ENCODE measurements at regions not wholly inside any gene's neighbourhood (a gene's known extent, or its start where the extent isn't known, plus 50 kb on each side); places are given as distances from the start of the nearest gene placed in this dataset.
"Not testable (repeated sequence)": the region's sequence is repeated elsewhere in the genome, so short reads cannot be mapped to it uniquely, and the experiment has no call there.

DNA sequence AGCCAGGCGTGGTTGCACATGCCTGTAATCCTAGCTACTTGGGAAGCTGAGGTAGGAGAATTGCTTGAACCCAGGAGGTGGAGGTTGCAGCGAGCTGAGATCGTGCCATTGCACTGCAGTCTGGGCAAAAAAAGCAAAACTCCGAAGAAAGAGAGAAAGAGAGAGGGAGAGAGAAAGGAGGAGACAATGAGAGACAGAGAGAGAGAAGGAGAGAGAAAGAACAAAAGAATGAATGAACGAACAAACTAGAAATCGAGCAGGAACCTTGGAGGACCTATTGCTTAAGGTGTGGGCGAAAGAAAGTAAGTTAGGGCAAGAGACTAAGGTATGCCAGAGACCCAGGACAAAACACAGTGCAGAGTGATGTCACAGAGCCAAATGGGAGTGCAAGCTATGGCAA lies 102.8 kb upstream of the FBXO28 start:
- H3K4me3 ChIP-seq (ENCODE audit: low read depth, low read length, poor library complexity, severe bottlenecking); H3K36me3 ChIP-seq (ENCODE audit: insufficient read depth, low read length, poor library complexity, severe bottlenecking); H3K27me3 ChIP-seq (replicated peaks; ENCODE audit: insufficient read depth, low read depth, low read length, poor library complexity); intact Hi-C loops (cut with micrococcal nuclease; ENCODE audit: unreplicated experiment); BruUV-seq (replicated peaks); POLR2A ChIA-PET (ENCODE audit: low non-redundant PET); CTCF ChIA-PET; H3K27ac ChIP-seq (ENCODE audit: low read depth, low read length, poor library complexity, severe bottlenecking); H3K4me1 ChIP-seq (ENCODE audit: insufficient read depth, low read length, poor library complexity, severe bottlenecking); DNase-seq (ENCODE audit: low spot score): not testable (repeated sequence)
- peaks cover 29% of the 10 kb centered on the region for H3K9me3 ChIP-seq (ENCODE audit: low read depth, low read length, poor library complexity, severe bottlenecking)

DNA sequence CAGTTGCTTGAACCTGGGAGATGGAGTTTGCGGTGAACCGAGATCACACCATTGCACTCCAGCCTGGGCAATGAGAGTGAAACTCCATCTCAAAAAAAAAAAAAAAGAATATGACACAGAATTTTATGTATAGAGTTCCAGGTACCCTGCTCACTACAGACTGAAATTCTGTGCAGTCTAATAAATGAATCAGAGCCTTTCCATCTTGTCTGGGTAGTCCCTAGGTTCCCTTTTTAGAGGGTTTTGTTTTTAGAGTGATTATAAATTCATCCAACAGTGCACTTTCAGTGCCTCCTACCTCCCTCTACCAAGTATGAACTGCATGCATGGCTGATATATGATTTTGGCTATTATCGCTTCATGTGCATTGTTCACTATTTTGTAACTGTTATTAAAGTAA lies 107.9 kb upstream of the FBXO28 start:
- H3K27me3 ChIP-seq (replicated peaks; ENCODE audit: insufficient read depth, low read depth, low read length, poor library complexity); H3K4me3 ChIP-seq (ENCODE audit: low read depth, low read length, poor library complexity, severe bottlenecking); intact Hi-C loops (cut with micrococcal nuclease; ENCODE audit: unreplicated experiment); BruUV-seq (replicated peaks); POLR2A ChIA-PET (ENCODE audit: low non-redundant PET); H3K27ac ChIP-seq (ENCODE audit: low read depth, low read length, poor library complexity, severe bottlenecking); H3K36me3 ChIP-seq (ENCODE audit: insufficient read depth, low read length, poor library complexity, severe bottlenecking); DNase-seq (ENCODE audit: low spot score); CTCF ChIA-PET; H3K4me1 ChIP-seq (ENCODE audit: insufficient read depth, low read length, poor library complexity, severe bottlenecking); H3K9me3 ChIP-seq (ENCODE audit: low read depth, low read length, poor library complexity, severe bottlenecking): not testable (repeated sequence)

DNA sequence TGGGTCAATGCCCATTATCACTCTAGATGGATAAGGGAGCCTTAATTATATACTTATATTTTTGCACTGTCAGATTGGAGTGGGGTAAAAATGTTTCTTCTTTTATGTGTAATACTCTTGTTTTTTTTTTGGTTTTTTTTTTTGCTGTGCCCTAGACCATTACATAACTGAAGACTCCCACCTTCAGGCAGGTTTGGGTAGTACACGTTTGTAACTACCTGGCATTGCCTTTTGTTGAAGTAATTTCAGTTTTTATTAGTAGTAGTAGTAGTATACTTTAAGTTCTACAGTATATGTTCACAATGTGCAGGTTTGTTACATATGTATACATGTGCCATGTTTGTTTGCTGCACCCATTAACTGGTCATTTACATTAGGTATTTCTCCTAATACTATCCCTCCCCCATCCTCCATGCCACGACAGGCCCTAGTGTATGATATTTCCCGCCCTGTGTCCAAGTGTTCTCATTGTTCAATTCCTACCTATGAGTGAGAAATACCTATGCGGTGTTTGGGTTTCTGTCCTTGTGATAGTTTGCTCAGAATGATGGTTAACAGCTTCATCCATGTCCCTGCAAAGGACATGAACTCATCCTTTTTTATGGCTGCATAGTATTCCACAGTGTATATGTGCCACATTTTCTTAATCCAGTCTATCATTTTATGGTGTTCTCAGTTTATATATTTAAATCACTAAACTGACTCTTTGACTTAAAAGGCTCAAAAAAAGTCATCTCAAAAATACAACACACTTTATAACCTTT lies 109.2 kb upstream of the FBXO28 start:
- H3K27ac ChIP-seq (ENCODE audit: low read depth, low read length, poor library complexity, severe bottlenecking); CTCF ChIA-PET; H3K4me3 ChIP-seq (ENCODE audit: low read depth, low read length, poor library complexity, severe bottlenecking); POLR2A ChIA-PET (ENCODE audit: low non-redundant PET); H3K9me3 ChIP-seq (ENCODE audit: low read depth, low read length, poor library complexity, severe bottlenecking); H3K4me1 ChIP-seq (ENCODE audit: insufficient read depth, low read length, poor library complexity, severe bottlenecking); H3K36me3 ChIP-seq (ENCODE audit: insufficient read depth, low read length, poor library complexity, severe bottlenecking); intact Hi-C loops (cut with micrococcal nuclease; ENCODE audit: unreplicated experiment); BruUV-seq (replicated peaks); H3K27me3 ChIP-seq (replicated peaks; ENCODE audit: insufficient read depth, low read depth, low read length, poor library complexity): not testable (repeated sequence)
- TF ChIP-seq, protein P1, sequence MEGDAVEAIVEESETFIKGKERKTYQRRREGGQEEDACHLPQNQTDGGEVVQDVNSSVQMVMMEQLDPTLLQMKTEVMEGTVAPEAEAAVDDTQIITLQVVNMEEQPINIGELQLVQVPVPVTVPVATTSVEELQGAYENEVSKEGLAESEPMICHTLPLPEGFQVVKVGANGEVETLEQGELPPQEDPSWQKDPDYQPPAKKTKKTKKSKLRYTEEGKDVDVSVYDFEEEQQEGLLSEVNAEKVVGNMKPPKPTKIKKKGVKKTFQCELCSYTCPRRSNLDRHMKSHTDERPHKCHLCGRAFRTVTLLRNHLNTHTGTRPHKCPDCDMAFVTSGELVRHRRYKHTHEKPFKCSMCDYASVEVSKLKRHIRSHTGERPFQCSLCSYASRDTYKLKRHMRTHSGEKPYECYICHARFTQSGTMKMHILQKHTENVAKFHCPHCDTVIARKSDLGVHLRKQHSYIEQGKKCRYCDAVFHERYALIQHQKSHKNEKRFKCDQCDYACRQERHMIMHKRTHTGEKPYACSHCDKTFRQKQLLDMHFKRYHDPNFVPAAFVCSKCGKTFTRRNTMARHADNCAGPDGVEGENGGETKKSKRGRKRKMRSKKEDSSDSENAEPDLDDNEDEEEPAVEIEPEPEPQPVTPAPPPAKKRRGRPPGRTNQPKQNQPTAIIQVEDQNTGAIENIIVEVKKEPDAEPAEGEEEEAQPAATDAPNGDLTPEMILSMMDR (conservative IDR thresholded peaks at IDR 0.05; ENCODE audit: low read depth, low read length) = peak; percentile 32; the same call in 1 of the 2 replicates
- peak; percentile 50 for DNase-seq (ENCODE audit: low spot score)

DNA sequence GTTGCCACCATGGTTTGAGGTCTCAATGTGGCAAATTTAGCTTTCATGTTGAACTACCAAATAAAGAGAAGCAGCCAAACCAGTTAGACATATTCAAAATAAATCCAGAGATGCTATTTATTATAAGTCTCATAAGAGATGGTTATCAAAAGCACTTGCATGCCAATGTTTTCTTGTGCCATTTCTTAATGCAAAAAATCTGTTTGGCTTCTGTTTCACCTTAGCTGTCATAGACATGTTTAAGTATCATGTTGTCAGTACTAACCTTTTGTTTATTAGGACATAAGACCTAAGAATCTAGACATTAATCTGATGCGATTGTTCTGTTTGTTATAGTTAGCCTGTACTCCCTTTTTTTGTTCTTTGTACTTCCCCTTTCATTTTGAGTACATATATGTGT lies 110.0 kb upstream of the FBXO28 start:
- H3K27ac ChIP-seq (ENCODE audit: low read depth, low read length, poor library complexity, severe bottlenecking); BruUV-seq (replicated peaks); intact Hi-C loops (cut with micrococcal nuclease; ENCODE audit: unreplicated experiment); CTCF ChIA-PET; H3K4me1 ChIP-seq (ENCODE audit: insufficient read depth, low read length, poor library complexity, severe bottlenecking); POLR2A ChIA-PET (ENCODE audit: low non-redundant PET); H3K36me3 ChIP-seq (ENCODE audit: insufficient read depth, low read length, poor library complexity, severe bottlenecking); H3K27me3 ChIP-seq (replicated peaks; ENCODE audit: insufficient read depth, low read depth, low read length, poor library complexity); DNase-seq (ENCODE audit: low spot score); H3K9me3 ChIP-seq (ENCODE audit: low read depth, low read length, poor library complexity, severe bottlenecking); H3K4me3 ChIP-seq (ENCODE audit: low read depth, low read length, poor library complexity, severe bottlenecking): not testable (repeated sequence)

DNA sequence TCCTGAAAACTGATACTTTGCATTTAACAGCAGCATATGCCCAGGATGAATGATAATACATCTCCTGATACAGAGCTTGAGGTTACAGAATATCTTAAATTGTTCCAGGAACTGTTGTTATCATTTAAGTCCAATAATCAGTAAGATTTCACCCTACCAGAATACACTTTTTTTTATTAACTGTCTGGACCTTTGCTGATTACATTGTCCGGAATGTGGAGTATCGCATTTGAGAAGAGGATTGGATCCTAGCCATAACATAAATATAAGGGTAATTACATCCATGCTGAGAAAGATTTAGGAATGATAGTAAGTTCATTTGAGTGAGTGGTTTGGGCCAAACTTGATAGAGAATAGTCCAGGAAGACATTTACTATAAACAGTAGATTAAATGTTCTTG lies 112.2 kb upstream of the FBXO28 start:
- POLR2A ChIA-PET (ENCODE audit: low non-redundant PET); BruUV-seq (replicated peaks); H3K4me1 ChIP-seq (ENCODE audit: insufficient read depth, low read length, poor library complexity, severe bottlenecking); H3K27ac ChIP-seq (ENCODE audit: low read depth, low read length, poor library complexity, severe bottlenecking); H3K9me3 ChIP-seq (ENCODE audit: low read depth, low read length, poor library complexity, severe bottlenecking); DNase-seq (ENCODE audit: low spot score); H3K27me3 ChIP-seq (replicated peaks; ENCODE audit: insufficient read depth, low read depth, low read length, poor library complexity); H3K36me3 ChIP-seq (ENCODE audit: insufficient read depth, low read length, poor library complexity, severe bottlenecking); intact Hi-C loops (cut with micrococcal nuclease; ENCODE audit: unreplicated experiment); H3K4me3 ChIP-seq (ENCODE audit: low read depth, low read length, poor library complexity, severe bottlenecking); CTCF ChIA-PET: not testable (repeated sequence)

DNA sequence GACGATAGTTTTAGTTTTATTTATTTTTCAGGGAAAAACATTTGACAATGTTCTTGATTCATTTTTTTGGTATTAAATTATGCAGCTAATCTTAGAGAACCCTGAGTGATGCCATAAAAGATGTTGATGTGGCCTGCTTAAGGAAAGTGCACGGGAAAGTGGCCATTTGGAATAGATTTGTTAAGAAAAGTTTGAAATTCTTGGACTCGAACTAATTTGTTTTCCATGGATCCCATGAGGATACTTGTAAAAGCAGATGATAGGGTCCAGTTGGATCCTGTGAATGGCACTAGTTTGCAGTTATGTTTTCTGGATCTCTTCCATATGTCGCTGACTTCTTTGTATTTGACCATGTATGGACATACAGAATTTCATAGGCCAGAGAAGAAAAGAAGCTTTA lies 114.2 kb upstream of the FBXO28 start:
- BruUV-seq (replicated peaks); CTCF ChIA-PET: not testable (repeated sequence)
- intact Hi-C loops (cut with micrococcal nuclease; ENCODE audit: unreplicated experiment) = loop anchor here (10.0 kb wide), 1 partner anchor 105 kb away; no protein-coding TSS in a partner anchor

DNA sequence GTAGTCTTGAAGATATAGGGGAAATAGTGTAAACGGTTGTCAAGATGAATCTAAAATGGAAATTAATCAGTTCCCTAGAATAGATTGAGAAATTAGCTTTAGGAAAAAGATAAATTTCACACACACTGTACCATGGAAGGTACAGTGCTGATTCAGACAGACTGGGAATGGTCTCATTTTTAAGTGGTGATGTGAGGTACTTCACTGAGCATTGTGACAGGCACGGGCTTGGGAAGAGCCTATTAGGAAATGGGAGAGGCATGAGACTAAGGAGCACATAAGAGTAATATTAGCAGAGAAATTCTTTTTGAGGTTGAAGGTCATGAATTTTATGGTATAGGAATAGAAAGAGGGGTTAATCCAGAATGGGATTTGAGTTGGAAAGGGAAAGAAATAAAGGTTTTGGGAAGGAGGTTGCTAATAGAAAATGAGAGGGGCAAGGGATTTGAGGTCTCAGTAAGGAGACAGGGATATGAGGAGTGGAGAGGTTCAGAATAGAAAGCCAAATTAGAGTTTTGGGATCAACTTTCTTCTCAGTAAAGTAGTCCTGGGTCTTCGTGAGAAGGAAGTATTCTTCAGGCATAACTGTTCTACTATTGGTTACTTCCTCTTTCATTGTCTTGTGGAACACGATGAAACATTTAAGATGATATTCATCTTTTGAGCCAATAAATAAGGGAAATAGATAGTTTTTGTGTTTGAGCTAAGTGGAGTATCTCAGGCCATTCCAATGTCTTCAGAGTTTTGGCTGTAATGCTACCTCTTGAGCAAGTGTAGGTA lies 115.0 kb upstream of the FBXO28 start:
- H3K27me3 ChIP-seq (replicated peaks; ENCODE audit: insufficient read depth, low read depth, low read length, poor library complexity); H3K4me3 ChIP-seq (ENCODE audit: low read depth, low read length, poor library complexity, severe bottlenecking); H3K4me1 ChIP-seq (ENCODE audit: insufficient read depth, low read length, poor library complexity, severe bottlenecking); POLR2A ChIA-PET (ENCODE audit: low non-redundant PET); CTCF ChIA-PET; DNase-seq (ENCODE audit: low spot score); H3K9me3 ChIP-seq (ENCODE audit: low read depth, low read length, poor library complexity, severe bottlenecking); H3K27ac ChIP-seq (ENCODE audit: low read depth, low read length, poor library complexity, severe bottlenecking); H3K36me3 ChIP-seq (ENCODE audit: insufficient read depth, low read length, poor library complexity, severe bottlenecking); BruUV-seq (replicated peaks): not testable (repeated sequence)
- intact Hi-C loops (cut with micrococcal nuclease; ENCODE audit: unreplicated experiment) = loop anchor here (10.0 kb wide), 1 partner anchor 106 kb away; no protein-coding TSS in a partner anchor

More for the DNA sequence above, 114.2 kb upstream of the FBXO28 start:
- H3K4me1 ChIP-seq (ENCODE audit: insufficient read depth, low read length, poor library complexity, severe bottlenecking); POLR2A ChIA-PET (ENCODE audit: low non-redundant PET); H3K27me3 ChIP-seq (replicated peaks; ENCODE audit: insufficient read depth, low read depth, low read length, poor library complexity); DNase-seq (ENCODE audit: low spot score); H3K9me3 ChIP-seq (ENCODE audit: low read depth, low read length, poor library complexity, severe bottlenecking); H3K27ac ChIP-seq (ENCODE audit: low read depth, low read length, poor library complexity, severe bottlenecking); H3K4me3 ChIP-seq (ENCODE audit: low read depth, low read length, poor library complexity, severe bottlenecking); H3K36me3 ChIP-seq (ENCODE audit: insufficient read depth, low read length, poor library complexity, severe bottlenecking): not testable (repeated sequence)
